ENCODE measurements at regions not wholly inside any gene's neighbourhood (a gene's known extent, or its start where the extent isn't known, plus 50 kb on each side); places are given as distances from the start of the nearest gene placed in this dataset.

DNA sequence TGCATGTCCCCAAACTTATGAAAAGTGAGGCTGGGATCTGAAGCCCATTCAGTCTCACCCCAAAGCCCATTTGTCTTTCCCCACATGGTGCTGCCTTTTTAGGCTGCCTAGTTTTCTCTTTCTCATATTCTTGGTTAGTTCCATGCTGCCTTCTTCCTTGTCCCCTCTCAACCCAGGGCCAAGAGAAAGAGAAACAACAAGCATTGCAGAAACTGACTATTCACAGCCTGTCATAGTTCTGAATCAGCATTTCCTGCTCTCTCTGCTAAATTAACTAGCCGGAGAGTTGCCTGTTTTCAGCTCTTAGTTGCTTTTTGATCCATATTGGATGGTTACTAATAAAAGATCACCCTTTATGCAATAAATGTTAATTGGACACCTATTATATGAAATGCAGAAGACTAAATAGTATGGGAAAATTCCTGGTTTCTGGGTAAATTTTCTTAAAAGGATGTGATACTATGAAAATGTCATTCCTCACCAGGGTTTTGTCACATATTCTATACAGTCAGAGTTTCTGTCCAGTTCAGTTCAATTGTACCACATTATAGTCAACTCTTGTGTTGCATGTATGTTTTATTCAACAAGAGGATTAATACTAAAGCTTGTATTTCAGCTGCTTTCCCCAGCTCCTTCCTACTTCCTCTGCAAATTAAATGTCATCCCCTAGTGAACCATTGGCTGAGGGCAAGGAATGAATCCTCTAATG lies 246.5 kb downstream of the GALR1 start:
- ChIA-PET CTCF (no interaction called here), POLR2A (no interaction called here)

DNA sequence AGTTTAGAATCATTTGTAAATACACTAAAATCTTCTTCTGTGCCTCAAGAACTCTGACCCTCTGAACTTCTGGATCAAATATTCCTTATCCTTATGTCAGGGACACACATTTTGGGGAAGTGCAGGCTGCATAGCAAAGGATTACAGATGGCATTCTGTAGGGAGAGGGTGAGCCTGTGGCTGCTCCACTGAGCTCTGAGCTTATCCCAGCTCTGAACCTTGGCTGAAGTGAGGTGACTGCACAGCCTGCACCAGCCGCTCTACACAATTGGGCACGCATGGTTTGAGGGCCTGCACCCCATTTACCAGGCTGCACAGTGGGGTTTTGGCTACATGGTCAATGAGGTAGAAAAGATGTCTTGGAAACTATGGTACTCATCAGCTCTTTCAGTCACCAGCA lies 251.6 kb downstream of the GALR1 start:
- POLR2A ChIA-PET = no interaction called here
- CTCF ChIA-PET = no interaction called here

DNA sequence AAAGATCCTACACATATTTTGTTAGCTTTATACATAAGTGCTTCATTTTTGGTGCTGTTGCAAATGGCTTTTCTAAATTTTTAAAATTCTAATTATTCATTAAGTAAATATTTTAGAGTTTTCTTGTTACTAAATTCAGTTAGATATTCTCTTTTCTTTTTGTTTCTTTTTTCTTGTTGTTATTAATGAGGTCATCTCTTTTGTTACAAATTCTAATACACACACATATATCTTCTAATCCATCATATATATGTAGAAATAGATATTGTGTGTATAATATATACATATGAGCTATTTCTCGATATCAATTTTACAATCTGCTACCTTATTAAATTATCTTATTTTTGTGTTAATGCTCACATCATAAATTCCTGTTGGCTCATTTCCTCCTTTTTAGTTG lies 255.9 kb downstream of the GALR1 start:
- ChIA-PET POLR2A (no interaction called here), CTCF (no interaction called here)

DNA sequence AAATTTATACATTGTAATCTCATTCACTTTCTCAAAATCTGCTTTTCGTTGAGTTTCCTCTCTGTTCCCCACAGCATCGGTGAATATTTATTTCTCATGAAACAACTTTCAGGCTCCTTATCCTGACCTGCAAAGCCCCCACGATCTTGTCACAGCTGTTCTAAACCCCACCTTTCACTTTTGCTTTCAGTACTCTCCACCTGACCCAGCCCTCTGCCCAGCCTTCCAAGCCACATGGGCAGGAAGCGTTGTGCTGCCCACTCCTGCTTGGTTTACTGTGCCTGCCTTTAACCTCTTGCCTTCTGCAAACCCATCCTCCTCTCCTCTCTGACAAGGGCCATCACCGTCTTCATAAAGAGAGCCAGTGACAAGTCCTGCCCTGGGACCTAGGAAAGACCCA lies 262.5 kb downstream of the GALR1 start:
- CTCF ChIA-PET = no interaction called here

DNA sequence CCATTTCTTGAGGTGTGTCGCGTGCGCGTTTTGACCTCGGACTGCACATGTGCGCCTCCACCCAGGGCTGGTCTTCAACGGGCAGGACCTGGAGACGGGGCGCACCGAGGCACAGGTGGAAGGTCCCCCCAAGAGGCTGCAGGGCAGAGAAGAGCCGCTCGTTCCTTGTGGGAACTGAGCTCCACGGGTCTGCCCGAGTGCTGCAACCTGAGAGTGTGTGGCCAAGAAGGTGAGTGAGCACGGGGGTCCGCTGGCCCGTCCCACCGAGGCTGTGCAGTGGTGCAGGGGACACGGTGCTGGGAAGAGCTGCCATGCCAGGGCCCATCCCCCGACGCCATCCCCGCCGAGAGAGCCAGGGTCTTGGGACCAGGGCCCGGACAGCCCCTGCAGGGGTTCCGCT lies 268.3 kb downstream of the GALR1 start:
- POLR2A ChIA-PET = no interaction called here
- CTCF ChIA-PET = no interaction called here

More for the DNA sequence above, 262.5 kb downstream of the GALR1 start:
- POLR2A ChIA-PET = no interaction called here

DNA sequence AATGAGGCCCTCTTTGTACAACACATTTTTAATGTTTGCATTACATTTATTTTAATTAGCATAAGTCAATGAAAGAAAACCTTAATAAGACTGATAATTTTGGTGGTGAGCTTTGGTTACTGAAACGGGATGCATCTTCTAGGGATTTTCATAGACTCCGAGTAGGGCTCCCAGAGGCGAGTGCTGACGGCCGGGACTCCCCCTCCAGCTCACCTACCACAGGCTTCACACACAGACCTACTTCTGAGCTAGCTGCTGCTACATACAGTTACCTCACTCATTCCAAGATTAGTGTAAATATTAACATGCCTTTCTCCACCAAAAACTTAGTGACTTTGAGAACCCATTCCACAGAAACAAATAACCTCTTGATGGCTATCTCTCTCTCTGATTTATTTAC lies 271.1 kb downstream of the GALR1 start:
- ChIA-PET CTCF (no interaction called here), POLR2A (no interaction called here)

DNA sequence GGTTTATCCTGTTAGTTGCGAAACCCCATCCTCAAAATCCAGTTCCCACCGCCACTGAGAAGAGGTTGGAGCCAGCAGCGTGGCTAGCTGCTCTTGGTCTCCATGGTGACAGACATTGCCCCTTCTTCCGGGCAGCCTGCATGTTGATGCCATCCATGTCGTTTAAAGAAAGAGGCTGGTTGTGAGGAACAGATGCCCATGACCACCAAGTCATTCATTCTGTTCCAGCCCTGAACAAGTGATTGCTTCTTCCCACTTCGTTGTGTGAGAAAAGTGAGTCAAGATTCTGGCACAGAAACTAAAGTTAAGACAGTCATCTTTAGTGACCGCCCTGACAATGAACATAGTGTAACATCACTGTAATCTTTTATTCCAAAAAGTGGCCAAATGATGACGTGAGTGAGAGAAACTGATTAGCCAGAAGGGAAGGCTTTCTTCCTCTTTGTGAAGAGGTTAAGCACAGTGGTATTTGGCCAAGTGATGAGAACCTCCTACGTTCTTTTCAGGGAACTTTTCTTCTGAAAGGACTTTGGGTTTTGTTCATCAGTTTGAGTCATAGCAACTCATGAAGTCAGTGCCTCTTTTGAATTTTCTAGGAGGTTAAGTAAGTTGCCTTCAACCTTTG lies 272.5 kb downstream of the GALR1 start:
- ChIA-PET CTCF (no interaction called here), POLR2A (no interaction called here)

DNA sequence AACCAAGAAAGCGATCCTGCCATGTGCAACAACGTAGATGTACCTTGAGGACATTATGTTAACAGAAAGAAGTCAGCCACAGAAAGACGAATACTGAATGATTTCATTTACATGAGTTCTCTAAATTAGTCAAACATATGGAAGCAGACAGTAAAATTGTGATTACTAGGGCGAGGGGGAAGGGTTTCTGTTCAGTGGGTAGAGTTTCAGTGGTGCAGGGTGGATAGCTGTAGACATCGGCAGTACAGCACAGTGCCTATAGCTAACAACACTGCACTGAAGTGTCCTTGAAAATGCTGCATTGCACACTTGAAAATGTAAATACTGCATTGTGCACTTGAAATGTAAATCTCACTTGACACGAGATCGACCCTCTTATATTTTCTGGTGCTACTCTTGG lies 275.3 kb downstream of the GALR1 start:
- ChIA-PET CTCF (no interaction called here), POLR2A (no interaction called here)

DNA sequence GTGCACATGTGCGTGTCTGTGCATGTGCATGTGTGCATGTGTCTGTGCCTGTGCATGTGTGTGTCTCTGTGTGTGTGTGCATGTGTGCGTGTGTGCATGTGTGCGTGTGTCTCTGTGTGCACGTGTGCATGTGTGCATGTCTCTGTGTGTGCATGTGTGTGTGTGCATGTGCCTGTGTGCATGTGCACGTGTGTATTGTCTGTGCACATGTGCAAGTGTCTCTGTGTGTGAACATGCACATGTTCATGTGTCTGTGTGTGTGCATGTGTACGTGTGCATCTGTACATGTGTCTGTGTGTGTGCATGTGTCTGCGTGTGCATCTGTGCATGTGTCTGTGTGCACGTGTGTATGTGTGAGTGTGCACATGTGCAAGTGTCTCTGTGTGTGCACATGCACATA lies 277.3 kb downstream of the GALR1 start:
- POLR2A ChIA-PET = no interaction called here
- CTCF ChIA-PET = no interaction called here

DNA sequence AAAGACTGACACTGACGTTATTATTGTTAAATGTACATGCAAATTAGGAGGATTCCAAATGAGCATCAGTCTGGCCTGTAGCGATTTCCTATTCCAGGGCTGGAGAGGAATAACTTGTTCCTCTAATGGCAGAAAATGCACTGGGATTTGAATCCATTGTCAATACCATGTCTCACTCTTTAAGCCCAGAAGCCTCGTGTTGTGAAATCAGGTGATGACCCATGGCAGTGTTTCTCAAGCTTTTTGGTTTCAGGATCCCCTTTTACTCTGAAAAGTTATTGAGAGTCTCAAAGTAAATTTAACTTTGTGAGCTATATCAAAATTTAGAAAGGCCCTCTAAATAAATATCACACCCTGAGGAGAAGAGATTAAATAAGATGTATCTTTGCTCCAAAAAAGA lies 279.2 kb downstream of the GALR1 start:
- POLR2A ChIA-PET = no interaction called here

DNA sequence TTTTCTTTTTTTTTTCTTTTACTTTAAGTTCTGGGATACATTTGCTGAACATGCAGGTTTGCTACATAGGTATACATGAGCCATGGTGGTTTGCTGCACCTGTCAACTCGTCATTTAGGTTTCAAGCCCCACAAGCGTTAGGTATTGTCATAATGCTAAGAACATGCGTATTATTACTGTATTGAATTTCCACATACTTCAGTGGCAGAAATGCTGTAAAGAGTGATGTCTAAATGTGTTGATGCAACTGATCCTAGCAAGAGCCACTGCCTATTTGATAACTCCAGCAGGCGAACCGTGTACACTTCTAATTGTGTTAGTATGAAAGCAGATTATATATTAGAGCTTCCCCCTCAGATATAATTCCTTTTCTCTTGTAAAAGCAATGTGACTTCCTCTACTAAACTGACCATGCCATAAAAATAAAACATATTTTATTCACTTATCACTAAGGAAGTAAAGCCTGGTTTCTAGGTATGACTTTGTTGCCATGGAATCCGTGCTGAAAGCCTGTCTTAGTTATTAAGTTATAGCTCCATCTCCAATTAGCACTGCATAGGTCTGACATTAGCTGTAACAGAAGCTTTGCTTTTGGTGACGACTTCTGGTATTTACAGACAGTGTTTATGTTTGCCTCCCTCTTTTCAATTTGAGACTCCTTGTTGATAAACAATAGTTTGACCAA lies 280.0 kb downstream of the GALR1 start:
- CTCF ChIA-PET = no interaction called here
- POLR2A ChIA-PET = no interaction called here

More for the DNA sequence above, 279.2 kb downstream of the GALR1 start:
- CTCF ChIA-PET = no interaction called here

DNA sequence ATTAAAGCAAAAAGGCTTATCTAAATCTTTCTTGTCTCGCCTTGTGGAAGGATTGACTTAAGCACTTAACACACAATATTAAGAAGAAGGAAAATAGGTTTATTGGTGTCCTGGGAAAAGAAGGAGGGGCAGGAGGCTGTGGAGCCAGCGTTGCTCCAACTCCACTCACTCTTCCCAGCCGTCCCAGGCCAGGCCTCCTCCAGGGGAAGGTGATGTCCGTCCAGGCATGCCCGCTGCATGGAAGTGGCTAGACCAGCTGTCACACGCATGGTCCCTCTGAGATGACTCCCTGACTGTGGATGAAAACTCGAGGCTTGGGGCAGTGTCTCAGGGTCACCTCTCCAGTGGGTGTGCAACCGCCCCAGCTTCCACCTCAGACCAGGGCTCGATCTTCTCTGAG lies 281.1 kb downstream of the GALR1 start:
- ChIA-PET POLR2A (no interaction called here), CTCF (no interaction called here)

DNA sequence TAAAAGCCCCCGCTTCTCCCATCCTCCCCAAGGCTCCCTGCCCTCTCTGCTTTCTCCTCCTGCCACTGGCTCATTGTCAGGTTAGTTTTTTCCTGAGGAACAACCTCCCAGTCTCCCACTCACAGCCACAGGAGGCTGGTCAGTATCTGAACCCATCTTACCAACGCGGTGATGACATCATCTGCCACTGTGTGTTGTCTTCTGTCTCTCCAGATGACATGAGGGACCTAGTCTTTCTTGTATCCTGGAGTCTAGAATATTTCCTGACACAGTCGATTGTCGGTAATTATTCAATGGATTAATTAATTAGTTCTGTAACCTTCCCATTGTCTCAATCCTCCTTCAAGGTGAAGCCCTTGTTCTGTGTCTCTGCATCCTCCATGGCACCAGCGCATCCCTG lies 290.2 kb downstream of the GALR1 start:
- ChIA-PET POLR2A (no interaction called here), CTCF (no interaction called here)

DNA sequence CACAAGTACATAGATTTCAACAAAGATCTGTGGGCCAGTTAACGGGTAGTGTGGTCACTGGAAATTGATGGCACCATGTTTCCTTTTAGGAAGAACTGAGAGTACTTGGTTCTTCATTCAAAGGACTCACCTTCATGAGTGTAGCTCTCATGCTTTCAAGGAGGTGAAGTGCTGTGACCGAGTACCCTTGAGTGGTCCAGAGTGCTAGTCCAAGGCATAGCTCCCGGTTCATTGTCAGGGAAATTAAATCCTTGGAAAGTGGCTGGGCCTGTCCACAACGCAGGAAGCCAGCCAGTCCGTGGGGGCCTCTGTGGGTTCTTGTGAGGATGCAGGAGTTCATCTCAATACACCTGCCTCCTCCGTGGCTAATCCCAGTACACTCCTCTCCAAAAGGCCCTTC lies 295.1 kb downstream of the GALR1 start:
- CTCF ChIA-PET = no interaction called here
- POLR2A ChIA-PET = no interaction called here

DNA sequence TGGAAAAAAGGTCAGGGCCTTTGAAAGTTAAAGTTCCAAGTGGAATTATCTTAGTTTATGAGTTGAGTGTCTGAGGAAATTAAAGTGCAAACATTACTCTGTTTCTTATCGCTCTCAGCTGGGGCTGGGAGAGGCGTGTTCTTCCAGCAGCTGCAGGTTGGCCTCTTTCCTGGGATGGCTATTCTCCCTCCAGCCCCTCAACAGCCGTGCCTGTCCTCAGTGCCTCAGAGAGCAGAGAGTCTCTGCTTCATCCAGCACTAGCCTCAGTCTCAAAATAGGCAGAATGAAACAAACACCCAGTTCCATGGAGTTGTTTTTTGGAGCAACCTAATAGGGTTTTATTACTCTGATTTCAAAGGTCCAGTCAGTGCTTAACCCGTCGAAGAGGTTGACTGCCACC lies 298.1 kb downstream of the GALR1 start:
- ChIA-PET CTCF (no interaction called here), POLR2A (no interaction called here)

DNA sequence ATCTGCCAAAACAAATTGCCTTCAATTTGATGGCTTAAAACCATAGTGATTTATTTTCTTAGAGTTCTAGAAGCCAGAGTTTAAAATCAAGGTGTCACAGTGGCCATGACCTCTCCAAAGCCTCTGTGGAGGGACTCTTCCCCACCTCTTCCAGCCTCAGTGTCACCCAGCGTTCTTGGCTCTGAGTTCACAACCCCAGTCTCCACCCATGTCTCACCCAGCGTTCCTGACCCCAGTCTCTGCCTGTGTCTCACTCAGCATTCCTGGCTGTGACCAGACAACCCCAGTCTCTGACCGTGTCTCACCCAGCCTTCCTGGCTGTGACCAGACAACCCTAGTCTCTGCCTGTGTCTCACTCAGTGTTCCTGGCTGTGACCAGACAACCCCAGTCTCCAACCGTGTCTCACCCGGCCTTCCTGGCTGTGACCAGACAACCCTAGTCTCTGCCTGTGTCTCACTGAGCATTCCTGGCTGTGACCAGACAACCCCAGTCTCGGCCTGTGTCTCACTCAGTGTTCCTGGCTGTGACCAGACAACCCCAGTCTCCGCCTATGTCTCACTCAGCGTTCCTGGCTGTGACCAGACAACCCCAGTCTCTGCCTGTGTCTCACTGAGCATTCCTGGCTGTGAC lies 299.3 kb downstream of the GALR1 start:
- CTCF ChIA-PET = no interaction called here
- POLR2A ChIA-PET = no interaction called here

DNA sequence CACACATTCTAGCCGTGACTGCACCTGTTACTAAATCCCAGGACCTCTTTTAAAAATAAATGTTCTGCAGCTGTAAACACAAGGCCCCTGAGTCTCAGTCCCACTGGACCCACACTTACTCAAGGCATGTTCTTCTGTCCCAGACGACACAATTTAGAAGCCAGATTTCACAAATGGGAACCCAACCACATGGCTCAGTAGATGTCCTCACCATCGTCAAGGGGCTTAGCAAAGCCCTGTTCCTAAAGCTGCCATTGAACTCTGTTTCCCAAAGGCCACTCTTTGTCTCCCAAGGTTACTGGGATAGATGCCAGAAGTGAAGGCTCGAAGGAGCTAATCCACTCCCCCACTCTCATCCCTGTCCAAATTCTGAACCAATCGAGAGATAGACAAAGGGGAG lies 301.0 kb downstream of the GALR1 start:
- ChIA-PET CTCF (no interaction called here), POLR2A (no interaction called here)

DNA sequence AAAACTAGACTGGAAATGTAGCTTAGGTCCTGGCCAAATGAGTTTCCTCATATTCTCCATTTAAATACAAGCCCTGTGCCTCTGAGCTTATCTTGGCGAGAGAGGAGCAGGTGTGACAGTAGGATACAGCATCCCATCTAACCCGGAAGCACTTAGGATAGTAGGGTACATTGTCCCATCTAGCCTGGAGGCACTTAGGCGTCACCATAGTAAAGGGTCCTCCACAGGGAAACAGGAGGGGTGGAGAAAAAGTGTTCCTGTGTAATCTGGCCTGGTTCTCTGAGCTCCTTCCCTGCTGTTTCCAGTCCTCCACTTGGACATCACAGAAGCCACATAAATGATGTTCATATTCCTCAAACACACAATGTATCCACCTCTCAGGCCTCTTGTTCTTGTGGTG lies 301.4 kb downstream of the GALR1 start:
- POLR2A ChIA-PET = no interaction called here
- CTCF ChIA-PET = no interaction called here

DNA sequence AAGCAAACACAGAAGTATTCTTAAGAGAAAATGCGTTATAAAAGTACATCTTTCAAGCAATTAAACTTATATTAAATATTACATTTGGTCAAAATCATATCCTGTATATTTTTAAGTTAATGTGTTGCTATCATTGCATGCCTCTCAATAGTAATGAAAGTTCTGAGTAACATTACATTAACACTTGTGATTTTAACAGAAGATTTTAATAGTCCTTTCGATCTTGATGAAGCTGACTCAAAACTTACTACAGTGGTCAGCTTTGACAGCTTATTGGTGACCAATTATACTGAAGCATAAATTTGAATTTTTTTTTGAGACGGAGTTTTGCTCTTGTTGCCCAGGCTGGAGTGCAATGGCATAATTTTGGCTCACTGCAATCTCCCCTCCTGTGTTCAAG lies 303.3 kb downstream of the GALR1 start:
- ChIA-PET CTCF (interaction anchor here (0.6 kb wide), 1 partner anchor 25 kb away, joined by 3 read pairs; no protein-coding TSS in a partner anchor), POLR2A (no interaction called here)

DNA sequence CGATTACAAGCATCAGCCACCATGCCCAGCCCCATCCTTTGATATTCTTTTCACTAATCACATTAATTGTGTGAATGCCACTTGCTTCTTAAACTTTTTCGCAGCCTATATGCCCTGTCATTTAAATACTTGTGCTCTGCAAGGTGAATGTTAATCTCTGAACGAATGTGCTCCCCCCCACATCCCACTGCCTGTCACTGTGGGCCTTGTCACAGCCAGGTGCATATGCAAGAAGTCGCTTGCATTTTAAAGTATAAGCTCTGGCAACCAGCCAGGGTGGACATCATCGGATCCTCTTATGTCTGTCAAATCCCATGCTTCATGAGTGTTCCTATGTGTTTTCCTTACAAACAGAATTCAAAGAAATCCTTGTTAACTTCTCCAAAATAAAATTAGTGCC lies 304.4 kb downstream of the GALR1 start:
- POLR2A ChIA-PET = no interaction called here
- CTCF ChIA-PET = no interaction called here

DNA sequence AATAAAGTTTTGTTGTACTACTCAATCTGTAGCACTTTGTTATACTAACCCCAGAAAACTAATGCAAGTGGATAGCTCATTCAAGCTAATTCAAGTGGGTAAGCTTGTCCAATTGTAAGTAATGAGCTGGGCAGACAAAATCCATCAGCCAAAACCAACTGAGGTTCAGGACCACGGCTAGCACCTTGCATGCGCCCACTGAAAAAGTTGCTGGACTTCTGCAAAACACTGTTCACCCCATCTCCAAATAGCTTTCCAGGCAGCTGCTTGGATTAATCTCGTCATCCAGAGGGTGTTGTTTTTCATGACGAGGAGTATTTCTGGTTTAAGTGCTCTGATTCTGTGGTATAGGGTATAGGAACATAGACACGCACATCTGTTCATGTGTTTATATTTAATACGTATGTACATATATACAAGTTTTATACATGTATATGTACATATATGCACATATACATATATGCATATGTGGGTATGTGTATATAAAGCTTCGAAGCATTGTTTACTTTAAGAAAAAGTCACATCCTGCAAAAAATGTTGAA lies 307.5 kb downstream of the GALR1 start:
- ChIA-PET CTCF (no interaction called here), POLR2A (no interaction called here)
